ENCODE measurements at regions not wholly inside any gene's neighbourhood (a gene's known extent, or its start where the extent isn't known, plus 50 kb on each side); places are given as distances from the start of the nearest gene placed in this dataset.

GRCh38 chr7:124690840-124691239 is 74.8 kb downstream of the GPR37 start (continued):
- no peak for TF ChIP-seq ZNF462 (CRISPR knock-in tag; IDR thresholded peaks at IDR 0.05)
- TF ChIP-seq EZH2 (IDR thresholded peaks at IDR 0.05; ENCODE audit: low read depth, unreplicated experiment): no peak
- no peak for TF ChIP-seq REST (IDR thresholded peaks at IDR 0.05; ENCODE audit: unreplicated experiment)

GRCh38 chr7:124689931-124690330 is 75.7 kb downstream of the GPR37 start:
- H3K27ac Mint-ChIP-seq: no peak overlapping the region
- H3K36me3 Mint-ChIP-seq (ENCODE audit: low read depth): no peaks in the 10 kb centered on the region
- Histone ChIP-seq H3K36me3 (ENCODE audit: insufficient read depth) (no peaks in the 10 kb centered on the region), H3K4me1 (ENCODE audit: insufficient read depth) (no peaks in the 10 kb centered on the region), H3F3A (replicated peaks; ENCODE audit: low read depth) (no peaks in the 10 kb centered on the region), H3K79me2 (replicated peaks; ENCODE audit: insufficient read depth) (no peaks in the 10 kb centered on the region), H3K27ac (ENCODE audit: low read depth) (no peak overlapping the region), H4K20me1 (replicated peaks; ENCODE audit: insufficient read depth) (no peaks in the 10 kb centered on the region), H3K4me3 (no peak overlapping the region), H3K4me2 (no peak overlapping the region), H3K27me3 (ENCODE audit: insufficient read depth) (no peaks in the 10 kb centered on the region), H3K9me2 (ENCODE audit: insufficient read depth) (peaks cover 13% of the 10 kb centered on the region), H2AFZ (no peak overlapping the region)
- no peaks in the 10 kb centered on the region for H3K9me3 Mint-ChIP-seq
- TF ChIP-seq JUNB (IDR thresholded peaks at IDR 0.05; ENCODE audit: unreplicated experiment) (no peak), ETS1 (IDR thresholded peaks at IDR 0.05) (no peak), NANOG (IDR thresholded peaks at IDR 0.05; ENCODE audit: borderline replicate concordance) (no peak), EZH2phosphoT487 (IDR thresholded peaks at IDR 0.05; ENCODE audit: unreplicated experiment) (no peak)
- DNase-seq (ENCODE audit: low spot score) (no peak), ATAC-seq (no peak)
- H3K4me1 Mint-ChIP-seq: no peaks in the 10 kb centered on the region
- H3K27me3 Mint-ChIP-seq (ENCODE audit: insufficient read depth, low read depth, poor library complexity): no peaks in the 10 kb centered on the region
- H3K4me3 Mint-ChIP-seq: no peak overlapping the region

Measured in GM23338 (cell line).